Keratinocyte (primary cell): ENCODE measurements at regions not wholly inside any gene's neighbourhood (a gene's known extent, or its start where the extent isn't known, plus 50 kb on each side); places are given as distances from the start of the nearest gene placed in this dataset.

Experiments used
- DNase-seq: peaks from one replicate; pipeline ENCODE4 v3.0.0-alpha.2; 2011; ENCODE audit warnings: low read depth, missing footprints, low spot score
- FAIRE-seq: peaks from 2 replicates; lab custom pipeline; 2011; peaks lifted over from hg19 to GRCh38; lab: Jason Lieb, UNC
- H2AFZ ChIP-seq: 2 replicates; pipeline ENCODE4 v1.6.0; 2012; ENCODE audit warnings: low read length, control low read depth, inconsistent platforms; ENCODE audit not compliant: control insufficient read depth
- H3K27ac ChIP-seq: 2 replicates; pipeline ENCODE4 v1.5.1; 2011; ENCODE audit warnings: low read length; ENCODE audit not compliant: control insufficient read depth, insufficient read depth
- H3K27me3 ChIP-seq: 3 replicates; pipeline ENCODE4 v1.6.0; 2011; ENCODE audit warnings: low read length; ENCODE audit not compliant: control insufficient read depth, insufficient read depth; ENCODE audit errors: extremely low read depth
- H3K36me3 ChIP-seq, 2 experiments: 2 replicates in 1 of 2; 3 replicates in 1 of 2; pipeline ENCODE4 v1.5.1; 2011; ENCODE audit warnings: low read length in 2 of 2, mild to moderate bottlenecking in 1 of 2; ENCODE audit not compliant: control insufficient read depth in 2 of 2, insufficient read depth in 2 of 2; ENCODE audit errors: extremely low read depth in 1 of 2
- H3K4me1 ChIP-seq: 3 replicates; pipeline ENCODE4 v1.5.1; 2011; ENCODE audit warnings: low read length; ENCODE audit not compliant: control insufficient read depth, insufficient read depth; ENCODE audit errors: extremely low read depth
- H3K4me2 ChIP-seq: 3 replicates; pipeline ENCODE4 v1.6.0; 2011; ENCODE audit warnings: low read depth, low read length; ENCODE audit not compliant: control insufficient read depth, insufficient read depth; ENCODE audit errors: extremely low read depth
- H3K4me3 ChIP-seq, 3 experiments: fragments of 200-600 bp in 1 of 3; sonication (generic) in 1 of 3; 2 replicates in 2 of 3; 3 replicates in 1 of 3; pipeline ENCODE4 v1.5.1; 2011 to 2016; ENCODE audit warnings: low read length in 3 of 3, mild to moderate bottlenecking in 3 of 3, control low read depth in 2 of 3, inconsistent platforms in 1 of 3, low read depth in 1 of 3, mixed read lengths in 1 of 3, mixed run types in 1 of 3, moderate library complexity in 1 of 3; ENCODE audit not compliant: control insufficient read depth in 2 of 3, insufficient read depth in 2 of 3; ENCODE audit errors: extremely low read depth in 1 of 3
- H3K79me2 ChIP-seq: 2 replicates; pipeline ENCODE4 v1.6.0; 2012; ENCODE audit warnings: low read length; ENCODE audit not compliant: control insufficient read depth, insufficient read depth
- H3K9ac ChIP-seq: 3 replicates; pipeline ENCODE4 v1.6.0; 2011; ENCODE audit warnings: low read length; ENCODE audit not compliant: control insufficient read depth, insufficient read depth; ENCODE audit errors: extremely low read depth
- H3K9me1 ChIP-seq: 3 replicates; pipeline ENCODE4 v1.6.0; 2011; ENCODE audit warnings: low read length; ENCODE audit not compliant: control insufficient read depth, insufficient read depth; ENCODE audit errors: extremely low read depth
- H3K9me3 ChIP-seq: 2 replicates; pipeline ENCODE4 v1.5.1; 2012; ENCODE audit warnings: low read depth, low read length; ENCODE audit not compliant: control insufficient read depth
- H4K20me1 ChIP-seq: 3 replicates; pipeline ENCODE4 v1.6.0; 2011; ENCODE audit warnings: low read length; ENCODE audit not compliant: control insufficient read depth, insufficient read depth; ENCODE audit errors: extremely low read depth
- EZH2 ChIP-seq: IDR thresholded peaks from one replicate; pipeline ENCODE4 v1.6.1; 2012; ENCODE audit warnings: inconsistent platforms, mild to moderate bottlenecking, low read length, moderate library complexity
- dilution Hi-C: fragments of 300-500 bp; cut with MboI; formaldehyde crosslinking; loops from one replicate; pipeline ENCODE4 v1.7.0; 2020; ENCODE audit warnings: low sequenced_read_pairs; ENCODE audit not compliant: extremely low pct_ligation_motif_present
- TF ChIP-seq, protein P1 (sequence below), 3 experiments: IDR thresholded peaks in 1 of 3; conservative IDR thresholded peaks in 1 of 3; optimal IDR thresholded peaks in 1 of 3; 2 replicates in 2 of 3; 3 replicates in 1 of 3; pipeline versions ENCODE3 to v1.5.1; 2011; ENCODE audit warnings: low read length in 3 of 3, mild to moderate bottlenecking in 3 of 3, moderate library complexity in 2 of 3, control low read depth in 1 of 3, inconsistent platforms in 1 of 3; ENCODE audit not compliant: insufficient read depth in 2 of 3; ENCODE audit errors: extremely low read depth in 1 of 3

DNA sequence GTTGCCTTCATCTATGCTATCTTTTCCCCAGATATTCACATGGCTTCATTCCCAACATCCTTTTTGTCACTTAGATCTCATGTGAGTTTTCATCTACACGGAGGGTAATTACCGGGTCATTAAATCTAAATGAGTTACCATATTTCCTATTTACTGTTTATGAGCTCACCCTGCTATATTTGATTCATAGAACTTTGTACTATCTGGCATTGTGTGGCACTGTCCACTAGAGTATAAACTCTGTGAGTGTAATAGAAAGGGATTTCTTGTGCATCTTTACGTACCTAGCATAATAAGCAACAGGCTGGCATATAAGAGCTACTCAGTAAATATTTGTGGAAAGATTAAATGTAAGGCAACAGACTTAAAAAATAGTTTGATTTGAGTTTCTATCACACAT, 86.1 kb upstream of the LMO3 start:
- Histone ChIP-seq H3K27me3 (no peaks in the 10 kb centered on the region), H3K27ac (no peak overlapping the region), H4K20me1 (no peaks in the 10 kb centered on the region), H3K4me2 (no peak overlapping the region), H3K9me3 (no peaks in the 10 kb centered on the region), H3K9me1 (no peaks in the 10 kb centered on the region), H3K9ac (no peak overlapping the region), H3K4me1 (no peaks in the 10 kb centered on the region), H3K4me3 (no peak overlapping the region), H3K36me3 (no peaks in the 10 kb centered on the region), H3K79me2 (no peaks in the 10 kb centered on the region), H2AFZ (no peak overlapping the region)
- FAIRE-seq: no peak
- dilution Hi-C loops: no loop called here
- TF ChIP-seq EZH2: no peak
- TF ChIP-seq, protein P1, sequence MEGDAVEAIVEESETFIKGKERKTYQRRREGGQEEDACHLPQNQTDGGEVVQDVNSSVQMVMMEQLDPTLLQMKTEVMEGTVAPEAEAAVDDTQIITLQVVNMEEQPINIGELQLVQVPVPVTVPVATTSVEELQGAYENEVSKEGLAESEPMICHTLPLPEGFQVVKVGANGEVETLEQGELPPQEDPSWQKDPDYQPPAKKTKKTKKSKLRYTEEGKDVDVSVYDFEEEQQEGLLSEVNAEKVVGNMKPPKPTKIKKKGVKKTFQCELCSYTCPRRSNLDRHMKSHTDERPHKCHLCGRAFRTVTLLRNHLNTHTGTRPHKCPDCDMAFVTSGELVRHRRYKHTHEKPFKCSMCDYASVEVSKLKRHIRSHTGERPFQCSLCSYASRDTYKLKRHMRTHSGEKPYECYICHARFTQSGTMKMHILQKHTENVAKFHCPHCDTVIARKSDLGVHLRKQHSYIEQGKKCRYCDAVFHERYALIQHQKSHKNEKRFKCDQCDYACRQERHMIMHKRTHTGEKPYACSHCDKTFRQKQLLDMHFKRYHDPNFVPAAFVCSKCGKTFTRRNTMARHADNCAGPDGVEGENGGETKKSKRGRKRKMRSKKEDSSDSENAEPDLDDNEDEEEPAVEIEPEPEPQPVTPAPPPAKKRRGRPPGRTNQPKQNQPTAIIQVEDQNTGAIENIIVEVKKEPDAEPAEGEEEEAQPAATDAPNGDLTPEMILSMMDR (optimal IDR thresholded peaks at IDR 0.05 in 1 of 3, IDR thresholded peaks at IDR 0.05 in 1 of 3, conservative IDR thresholded peaks at IDR 0.05 in 1 of 3; ENCODE audit: extremely low read depth in 1 of 3, insufficient read depth in 2 of 3, low read length in 3 of 3): no peak
- no peak for DNase-seq

DNA sequence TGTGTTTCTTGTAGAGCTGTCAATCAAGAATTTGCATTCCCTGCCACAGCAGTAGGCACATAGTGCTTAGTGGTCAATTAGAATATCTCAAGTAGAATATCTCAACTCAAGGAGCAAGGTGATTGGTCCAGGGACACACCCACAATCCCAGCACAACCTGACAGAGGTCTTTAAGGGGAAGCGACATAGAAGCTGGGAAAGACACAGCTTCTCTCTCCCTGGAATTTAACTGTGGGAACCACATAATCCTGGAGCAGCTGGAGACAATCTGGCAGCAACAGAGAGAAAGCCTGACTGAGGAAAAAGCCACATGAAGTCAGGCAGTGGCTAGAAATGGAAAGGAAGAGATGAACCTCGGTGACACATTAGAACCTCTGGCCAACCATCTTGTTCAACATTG, 85.7 kb upstream of the LMO3 start:
- Histone ChIP-seq H4K20me1 (no peaks in the 10 kb centered on the region), H3K79me2 (no peaks in the 10 kb centered on the region), H3K27ac (no peak overlapping the region), H3K36me3 (no peaks in the 10 kb centered on the region), H2AFZ (no peak overlapping the region), H3K4me3 (no peak overlapping the region), H3K4me2 (no peak overlapping the region), H3K4me1 (no peaks in the 10 kb centered on the region), H3K9me3 (no peaks in the 10 kb centered on the region), H3K9me1 (no peaks in the 10 kb centered on the region), H3K9ac (no peak overlapping the region), H3K27me3 (no peaks in the 10 kb centered on the region)
- FAIRE-seq (no peak), DNase-seq (no peak)
- TF ChIP-seq, protein P1 (optimal IDR thresholded peaks at IDR 0.05 in 1 of 3, IDR thresholded peaks at IDR 0.05 in 1 of 3, conservative IDR thresholded peaks at IDR 0.05 in 1 of 3; ENCODE audit: extremely low read depth in 1 of 3, insufficient read depth in 2 of 3, low read length in 3 of 3): no peak
- TF ChIP-seq EZH2: no peak
- dilution Hi-C loops: no loop called here
